SKM-1 (cell line): ENCODE measurements at regions not wholly inside any gene's neighbourhood (a gene's known extent, or its start where the extent isn't known, plus 50 kb on each side); places are given as distances from the start of the nearest gene placed in this dataset.

ENCODE experiments used
- DNase-seq: peaks from one replicate; lab custom pipeline; 2025; ENCODE audit not compliant: unreplicated experiment; lab: John Stamatoyannopoulos, UW

DNA sequence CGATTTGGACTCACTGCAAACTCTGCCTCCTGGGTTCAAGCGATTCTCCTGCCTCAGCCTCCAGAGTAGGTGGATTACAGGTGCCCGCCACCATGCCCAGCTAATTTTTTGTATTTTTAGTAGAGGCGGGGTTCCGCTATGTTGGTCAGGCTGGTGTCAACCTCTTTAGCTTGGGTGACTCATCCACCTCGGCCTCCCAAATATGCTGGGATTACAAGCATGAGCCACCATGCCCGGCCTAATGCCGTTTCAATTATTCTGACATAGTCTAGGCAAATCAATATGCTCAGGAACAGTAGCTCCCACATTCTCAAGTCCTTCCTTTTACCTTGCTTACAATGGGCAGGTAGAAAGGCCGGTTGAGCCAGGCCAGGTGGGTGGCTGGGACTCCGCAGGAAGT is 82.0 kb upstream of the EEA1 start:
- DNase-seq, result no peak

DNA sequence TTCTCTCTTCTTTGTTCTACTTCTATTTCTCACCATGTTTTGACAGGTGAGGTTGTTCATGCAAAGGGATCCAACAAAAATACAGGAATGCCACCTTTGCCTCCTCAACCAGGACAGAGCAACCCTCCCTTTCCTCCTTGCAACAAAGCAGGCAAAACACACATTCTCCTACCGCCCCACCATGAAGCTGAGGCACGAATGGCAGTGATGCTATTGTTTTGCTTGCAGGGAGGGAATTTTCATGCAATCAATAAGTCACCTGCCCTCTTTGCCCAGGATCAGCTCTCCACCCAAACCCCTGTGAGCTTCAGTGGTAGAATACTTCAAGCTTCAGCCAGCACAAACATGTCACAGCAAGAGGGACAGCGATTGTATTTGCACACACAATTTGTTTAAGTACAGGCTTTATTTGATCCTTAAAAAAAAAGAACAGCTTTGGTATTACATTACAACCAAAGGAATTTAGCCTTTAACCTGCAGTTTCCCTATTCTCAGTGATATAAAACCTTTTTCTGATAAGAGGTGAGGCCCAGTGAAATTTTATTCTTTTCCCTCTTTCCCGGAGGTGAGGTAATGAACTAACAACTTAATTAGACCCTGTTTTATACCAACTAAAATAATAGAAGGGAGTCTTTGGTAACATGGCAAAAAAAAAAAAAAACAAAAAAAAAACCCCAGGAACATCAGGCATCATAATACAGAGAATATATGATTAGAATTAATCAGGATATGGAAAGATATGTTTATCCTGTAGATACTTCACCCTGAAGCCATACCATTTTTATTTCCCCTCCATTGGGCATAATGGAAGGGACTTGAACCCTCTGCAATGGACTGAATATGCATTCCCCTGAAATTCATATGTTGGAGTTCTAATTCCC is 87.0 kb upstream of the EEA1 start:
- no peak for DNase-seq

DNA sequence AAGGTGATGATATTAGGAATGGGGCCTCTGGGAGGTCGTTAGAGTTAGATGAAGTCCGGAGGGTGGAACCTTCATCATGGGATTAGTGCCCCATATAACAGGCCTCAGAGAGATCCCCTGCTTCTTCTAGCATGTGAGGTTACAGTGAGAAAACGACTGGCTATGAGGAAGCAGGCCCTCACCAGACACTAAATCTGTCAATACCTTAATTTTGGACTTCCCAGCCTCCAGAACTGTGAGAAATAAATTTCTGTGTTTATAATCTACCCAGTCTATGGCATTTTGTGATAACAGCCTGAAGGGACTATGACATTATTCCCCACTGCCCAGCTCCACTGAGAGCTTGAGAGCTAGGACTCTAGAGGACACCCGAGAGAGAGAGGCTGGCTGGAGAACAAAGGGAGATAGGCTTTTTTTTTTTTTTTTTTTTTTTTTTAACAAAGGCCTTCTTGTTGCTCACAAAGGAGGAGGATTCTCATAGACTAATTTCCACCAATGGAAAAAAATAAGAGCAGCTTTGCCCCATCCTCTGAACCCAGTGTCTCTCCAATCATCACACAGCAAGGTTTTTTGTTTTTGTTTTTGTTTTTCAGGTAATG is 87.8 kb upstream of the EEA1 start:
- DNase-seq, result no peak

DNA sequence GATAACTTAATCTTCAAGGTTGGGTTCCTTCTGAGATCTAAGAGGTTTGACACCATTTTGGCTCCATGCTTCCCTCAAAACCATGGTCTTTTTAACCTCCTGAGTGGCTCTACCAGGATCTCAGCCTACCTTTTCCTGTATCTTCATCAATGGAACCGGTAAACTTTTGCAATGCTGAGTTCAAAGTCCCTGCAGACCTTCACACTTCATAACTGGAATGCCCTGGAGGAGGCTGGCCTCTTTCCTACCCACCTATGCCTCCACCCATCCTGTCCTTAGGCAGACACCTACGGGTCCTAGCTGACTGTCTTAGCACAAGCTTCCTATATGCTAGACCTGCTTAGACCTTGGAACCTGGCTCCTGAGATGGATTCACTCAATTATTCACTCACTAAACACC is 89.5 kb upstream of the EEA1 start:
- no peak for DNase-seq

DNA sequence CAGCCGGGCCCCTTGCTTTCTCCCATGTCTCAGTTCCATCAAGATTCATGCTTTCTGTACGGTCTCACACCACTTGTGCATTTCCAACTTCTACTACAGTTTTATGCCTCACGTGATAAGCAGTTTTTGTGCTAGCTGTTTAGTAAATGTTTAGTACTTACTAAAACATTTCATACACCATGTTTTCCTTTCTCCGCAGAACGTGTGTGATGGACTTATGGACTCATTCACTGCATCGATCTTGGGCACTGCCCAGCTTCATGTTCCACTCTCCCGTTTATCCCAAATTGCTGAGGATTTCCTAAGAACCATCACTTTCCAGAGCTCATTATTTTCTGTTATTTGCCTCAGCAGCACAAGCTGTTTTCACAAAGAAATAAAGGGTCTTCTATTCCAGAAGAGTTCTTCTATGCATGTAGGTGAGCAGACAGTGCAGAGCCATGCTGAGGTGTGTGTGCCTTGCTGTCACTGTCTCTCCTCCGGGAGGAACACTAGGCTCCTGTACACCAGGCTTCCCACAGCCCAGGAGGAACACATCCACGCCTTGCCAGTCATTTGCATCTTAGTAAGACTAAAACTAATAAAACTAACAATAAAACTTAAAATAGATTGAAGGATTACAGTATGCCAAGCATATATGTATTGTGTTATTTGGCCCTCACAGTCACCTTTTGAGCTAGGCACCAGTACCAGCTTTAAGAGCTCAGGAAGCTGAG is 90.3 kb upstream of the EEA1 start:
- DNase-seq, result no peak

DNA sequence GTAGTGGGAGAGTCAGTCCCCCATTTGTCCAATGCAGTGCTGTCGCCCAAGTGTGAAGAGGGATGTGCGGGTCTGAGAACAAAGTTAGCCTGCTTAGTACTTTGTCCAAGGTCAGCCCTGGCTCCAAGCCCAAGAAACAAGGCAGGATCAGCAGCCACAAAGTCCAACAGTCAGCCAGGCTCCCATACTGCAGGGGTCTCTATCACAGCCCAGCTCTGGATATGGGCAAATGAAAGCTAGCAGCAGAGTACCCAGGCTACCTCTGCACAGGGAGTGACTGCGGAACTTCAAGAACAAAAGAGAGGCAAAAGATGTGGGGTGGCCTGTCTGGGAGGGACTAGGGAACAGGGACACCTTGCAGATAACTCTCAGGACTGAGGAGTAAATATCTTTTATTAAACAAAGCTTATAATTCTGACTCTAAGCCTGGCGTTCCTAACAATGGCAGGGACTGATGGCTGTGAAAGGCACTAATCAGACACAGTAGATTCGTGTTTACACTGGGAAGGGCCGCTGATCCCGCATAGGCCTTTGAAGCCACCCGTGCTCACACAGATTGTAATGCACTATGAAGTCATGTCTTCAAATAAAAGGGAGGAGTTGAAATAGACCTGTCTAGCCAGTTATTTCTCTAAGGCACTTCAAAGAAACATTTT is 91.0 kb upstream of the EEA1 start:
- no peak for DNase-seq

DNA sequence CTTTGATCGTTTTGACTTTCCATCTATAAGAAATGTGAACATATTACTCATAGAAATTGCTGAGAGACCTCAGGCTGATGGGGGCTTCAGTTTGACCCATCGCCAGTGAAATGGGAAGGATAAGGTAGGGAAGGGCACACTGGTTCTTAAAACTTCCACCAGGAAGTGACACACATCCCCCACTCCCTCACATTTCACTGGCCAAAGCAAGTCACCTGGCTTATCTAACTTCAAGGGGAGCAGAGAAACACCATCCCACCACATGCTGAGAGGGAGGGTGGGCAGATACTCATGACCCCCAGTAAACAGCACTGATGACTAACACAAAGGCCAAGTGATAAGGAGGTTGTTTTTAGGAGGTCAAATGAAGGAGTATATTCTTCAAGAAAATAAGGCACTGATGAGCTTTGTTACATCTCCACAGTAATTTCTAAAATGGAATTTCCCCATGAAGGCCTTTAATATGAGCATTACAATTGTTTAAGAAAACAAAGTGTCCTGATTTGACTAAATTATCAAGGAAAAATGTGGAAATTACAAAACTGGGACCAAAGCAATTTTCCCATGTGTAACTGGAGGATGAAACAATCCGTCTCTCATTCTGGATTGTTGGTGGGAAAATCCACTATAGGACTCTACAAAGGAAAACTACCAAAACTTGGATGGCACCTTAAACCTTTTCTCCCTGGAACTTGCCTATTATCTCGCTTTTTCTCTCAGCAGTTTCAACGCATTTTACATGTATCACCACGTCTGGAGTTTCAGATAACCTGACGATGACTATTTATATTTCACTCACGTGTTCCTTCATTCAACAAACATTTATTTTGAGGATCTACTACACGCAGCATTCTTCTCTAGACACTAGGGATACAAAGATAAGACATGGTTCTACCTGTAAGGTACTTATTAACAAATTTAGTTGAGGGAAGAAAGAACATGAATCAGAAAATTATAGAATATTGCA is 91.8 kb upstream of the EEA1 start:
- DNase-seq, result no peak

DNA sequence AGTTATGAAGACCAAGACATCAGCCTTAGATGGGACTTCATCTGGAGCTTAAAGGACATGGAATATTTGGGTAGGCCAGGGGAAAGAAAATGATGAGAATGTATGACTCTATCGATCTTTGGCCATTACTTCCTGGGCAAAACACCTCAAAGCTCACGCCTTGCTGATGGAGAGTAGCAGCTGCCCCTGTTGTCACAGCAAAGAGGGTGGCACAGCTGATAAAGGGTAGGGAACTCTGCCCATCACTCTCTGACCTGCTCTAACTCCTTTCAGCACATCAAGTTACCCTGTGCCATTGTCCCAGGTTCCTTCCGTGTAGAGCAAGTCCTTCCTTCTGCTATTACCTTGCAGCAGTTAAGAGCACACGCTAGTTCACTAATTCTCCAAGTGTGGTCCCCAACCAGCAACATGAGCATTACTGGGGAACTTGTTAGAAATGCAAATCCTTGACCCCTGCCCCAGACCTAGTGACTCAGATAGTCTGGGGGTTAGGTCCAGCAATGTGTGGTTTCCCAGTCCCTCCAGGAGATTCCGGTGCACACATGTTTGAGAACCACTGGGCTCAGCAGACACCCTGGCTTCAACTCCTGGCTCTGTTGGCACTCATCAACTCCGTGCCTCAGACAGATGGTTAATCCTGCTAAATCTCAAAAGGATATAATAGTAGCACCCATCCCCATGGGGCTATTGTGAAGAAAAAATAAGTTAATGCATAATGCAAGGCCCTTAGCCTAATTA is 93.7 kb upstream of the EEA1 start:
- no peak for DNase-seq

DNA sequence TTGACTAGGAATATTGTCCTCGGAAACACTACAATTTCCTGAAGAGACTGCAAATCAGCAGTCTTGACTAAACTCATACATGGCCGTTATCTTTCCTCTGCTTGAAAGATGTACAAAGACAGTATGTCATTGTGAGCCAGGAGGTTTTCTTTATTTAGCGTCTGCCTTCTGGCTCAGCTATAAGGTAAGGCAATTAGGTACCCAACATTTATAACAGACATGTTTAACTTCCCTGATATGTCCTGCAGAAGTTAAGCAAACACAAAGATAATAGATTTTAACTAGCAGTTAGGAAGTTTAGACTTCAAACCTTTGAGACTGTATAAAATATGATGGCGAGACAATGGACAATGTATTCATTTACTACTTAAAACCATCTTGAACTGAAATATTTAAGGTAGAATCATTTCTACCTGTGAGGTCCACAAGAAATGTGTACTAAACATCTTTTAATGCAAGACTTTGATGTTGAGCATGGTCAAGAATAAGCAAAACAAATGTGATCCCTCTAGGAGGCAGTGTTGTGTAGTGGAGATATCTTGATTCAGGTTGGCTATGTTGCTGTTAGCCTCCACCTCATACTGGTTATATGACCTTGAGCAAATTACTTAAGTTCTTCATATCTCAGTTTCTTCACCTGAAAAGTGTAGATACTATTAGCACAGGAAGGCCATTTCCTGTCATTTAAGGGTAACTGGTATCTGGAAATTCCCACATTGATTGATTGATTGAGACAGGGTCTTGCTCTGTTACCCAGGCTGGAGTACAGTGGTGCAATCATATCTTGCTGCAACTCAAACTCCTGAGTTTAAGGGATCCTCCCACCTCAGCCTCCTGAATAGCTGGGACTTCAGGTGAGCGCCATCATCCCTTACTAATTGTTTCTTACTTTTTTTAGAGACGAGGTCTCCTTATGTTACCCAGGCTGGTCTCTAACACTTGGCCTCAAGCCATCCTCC is 96.3 kb upstream of the EEA1 start:
- DNase-seq, result no peak

DNA sequence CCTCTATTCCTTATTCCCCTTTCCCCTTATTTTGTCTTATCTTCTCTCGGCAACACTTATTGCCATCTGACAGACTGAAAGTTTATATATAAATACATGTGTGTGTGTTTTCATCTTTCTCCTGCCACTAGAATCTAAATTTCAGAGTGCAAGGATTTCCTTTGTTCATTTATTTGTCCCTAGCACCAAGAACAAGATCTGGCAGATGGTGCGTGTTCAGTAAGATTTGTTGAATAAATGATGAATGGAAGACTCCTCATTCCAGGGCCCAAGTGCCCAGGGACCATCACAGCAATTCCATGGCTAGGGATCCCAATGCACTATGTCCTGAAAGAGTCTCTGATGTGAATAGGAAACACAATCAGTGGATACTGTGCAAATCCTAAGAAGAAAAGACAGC is 97.9 kb upstream of the EEA1 start:
- no peak for DNase-seq

DNA sequence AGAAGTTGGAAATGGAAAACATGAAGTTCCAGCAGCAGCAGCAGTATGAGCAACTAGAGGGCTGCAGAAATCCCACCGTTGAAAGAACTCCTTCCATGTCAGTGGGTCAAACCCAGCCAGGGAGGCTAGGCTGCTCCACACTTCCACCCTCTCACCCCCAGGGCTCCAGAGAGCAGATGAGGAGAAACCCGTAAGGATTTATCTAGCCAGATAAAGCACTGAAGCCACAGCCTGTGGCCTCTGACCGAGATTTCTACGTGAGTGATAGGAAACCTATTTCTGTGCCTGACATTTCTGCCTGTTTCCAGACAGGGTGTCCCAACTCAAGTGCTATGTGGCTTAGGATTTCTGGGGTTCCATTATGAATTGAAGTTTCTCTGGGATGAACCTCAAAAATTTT is 100.0 kb upstream of the EEA1 start:
- no peak for DNase-seq

DNA sequence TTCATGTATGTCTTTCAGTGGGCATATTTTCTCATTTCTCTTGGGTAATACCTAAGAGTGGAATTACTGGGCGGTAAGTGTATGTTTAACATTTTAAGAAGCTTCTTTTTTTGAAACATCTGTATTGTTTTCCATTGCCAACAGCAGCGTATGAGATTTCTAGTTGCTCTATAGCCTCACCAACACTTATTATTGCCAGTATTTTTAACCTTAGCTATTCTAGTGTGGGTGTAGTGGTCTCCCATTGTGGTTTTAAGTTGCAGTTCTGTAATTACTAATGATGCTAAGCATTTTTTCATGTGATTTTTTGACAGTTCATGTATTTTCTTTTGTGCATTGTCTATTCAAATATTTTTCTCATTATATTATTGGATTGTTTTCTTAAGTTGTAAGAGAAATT is 101.9 kb upstream of the EEA1 start:
- no peak for DNase-seq

DNA sequence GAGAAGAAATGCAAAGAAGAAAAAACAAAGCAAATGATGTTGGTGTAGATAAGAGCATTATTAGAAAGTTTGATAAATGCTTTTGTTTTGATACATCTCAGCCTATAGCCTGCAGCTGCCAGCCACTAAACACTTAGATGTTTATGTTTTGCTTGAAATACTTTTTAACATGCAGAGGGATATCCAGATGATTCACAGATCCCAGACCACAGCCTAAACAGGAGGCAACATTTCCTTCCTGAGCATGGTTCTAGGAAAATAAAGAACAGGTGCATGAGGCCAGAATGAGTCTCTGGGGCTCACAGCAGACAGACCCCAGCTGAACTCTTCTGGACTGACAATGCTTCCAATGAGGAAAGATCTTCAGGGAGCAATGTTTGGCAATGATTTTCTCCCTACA is 103.7 kb upstream of the EEA1 start:
- DNase-seq, result no peak

DNA sequence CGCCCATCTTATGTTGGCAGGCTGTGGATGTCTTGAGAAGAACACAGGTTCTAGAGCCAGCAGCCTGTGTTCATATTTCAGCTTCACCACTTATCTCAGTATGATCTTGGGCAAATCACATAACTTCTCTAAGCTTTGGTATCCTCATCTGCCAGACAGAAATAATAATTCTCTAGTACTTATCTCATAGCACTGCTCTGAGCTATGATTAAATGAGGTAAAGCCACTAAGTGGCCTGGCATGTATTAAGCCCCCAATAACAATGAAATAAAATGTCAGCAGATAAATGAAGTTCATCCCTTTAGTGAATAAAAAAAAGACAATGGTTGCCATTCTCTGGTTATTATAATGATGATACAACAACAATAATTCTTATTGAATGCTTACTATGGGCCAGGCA is 104.9 kb upstream of the EEA1 start:
- no peak for DNase-seq

DNA sequence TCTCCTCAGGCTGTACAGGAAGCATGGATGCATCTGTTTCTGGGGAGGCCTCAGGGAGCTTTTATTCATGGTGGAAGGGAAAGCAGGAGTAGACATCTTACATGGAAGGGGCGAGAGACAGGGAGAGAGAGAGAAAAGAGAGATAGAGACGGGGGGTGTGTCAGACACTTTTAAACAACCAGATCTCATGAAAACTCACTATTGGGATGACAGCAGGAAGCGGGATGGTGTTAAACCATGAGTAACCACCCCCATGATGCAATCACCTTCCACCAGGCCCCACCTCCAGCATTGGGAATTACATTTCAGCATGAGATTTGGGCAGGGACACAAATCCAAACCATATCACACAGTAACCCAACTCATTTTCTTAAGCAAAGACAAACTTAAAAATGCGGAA is 110.0 kb upstream of the EEA1 start:
- no peak for DNase-seq

DNA sequence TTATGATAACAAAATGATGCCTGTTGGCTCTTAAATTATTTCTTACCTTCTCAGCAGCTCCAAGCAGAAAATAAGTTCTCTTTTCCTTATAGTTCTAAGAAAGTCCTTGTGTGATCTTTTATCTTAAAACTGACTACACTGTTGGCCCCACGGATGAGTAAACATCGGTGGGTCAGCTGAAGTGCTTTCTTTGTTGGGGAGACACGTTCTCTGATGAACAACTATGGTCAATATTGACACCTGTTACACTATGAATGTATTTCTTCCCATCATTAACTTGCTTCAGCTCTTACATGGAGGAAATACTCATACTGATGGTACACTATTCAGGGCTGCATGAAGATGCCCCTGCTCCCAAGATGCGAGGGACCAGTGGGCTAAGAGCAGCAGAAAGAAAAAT is 110.8 kb upstream of the EEA1 start:
- no peak for DNase-seq

DNA sequence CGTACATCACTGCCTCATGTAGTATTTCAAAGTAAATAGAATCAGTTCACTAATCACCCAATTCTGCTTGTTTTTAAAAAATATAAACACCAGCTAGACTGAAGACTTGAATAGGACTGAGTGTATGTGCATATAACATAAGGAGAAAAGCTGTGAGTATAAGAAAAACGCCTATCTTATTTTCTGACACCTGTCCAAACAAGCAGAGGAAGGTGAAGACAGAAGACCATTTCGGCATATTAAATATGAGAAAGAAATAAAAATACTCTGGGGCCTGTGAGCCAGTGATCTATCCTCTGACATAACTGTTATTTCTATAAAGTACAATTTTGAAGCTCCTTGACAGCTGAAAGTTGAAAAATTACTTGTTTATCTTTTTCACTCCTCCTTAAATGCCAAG is 111.3 kb upstream of the EEA1 start:
- no peak for DNase-seq

DNA sequence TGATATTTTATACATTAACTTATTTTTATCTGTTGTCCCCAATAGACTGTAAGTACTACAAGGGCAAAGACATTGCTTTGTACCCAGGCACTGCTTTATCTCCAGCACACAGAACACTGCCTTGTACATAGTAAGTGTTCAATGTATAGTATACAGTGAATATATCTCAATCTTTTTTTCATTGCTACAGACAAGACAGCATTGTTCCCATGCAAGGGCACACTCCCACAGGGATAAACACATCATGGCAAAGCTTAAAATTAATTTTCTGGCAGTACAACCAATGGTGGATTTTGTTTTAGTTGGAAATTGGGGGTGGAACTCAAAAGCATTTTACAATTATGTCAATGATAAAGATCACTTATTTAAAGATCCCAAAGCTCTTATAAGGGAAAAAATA is 112.3 kb upstream of the EEA1 start:
- DNase-seq, result no peak

DNA sequence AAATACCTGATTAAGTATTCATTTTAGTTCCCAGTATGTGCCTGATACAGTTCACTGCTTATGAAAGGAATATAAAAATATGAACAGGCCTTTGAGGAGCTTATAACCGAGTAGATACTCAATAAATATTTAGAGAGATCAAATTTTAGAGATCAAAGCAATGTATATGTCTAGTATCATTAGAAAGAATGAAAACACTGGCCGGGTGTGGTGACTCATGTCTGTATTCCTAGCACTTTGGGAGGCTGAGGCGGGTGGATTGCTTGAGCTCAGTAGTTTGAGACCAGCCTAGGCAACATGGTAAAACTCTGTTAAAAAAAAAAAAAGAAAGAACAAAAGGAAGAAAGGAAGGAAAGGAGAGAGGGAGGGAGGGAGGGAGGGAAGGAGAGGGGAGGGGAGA is 113.2 kb upstream of the EEA1 start:
- no peak for DNase-seq
